Thyroid gland (tissue), 4 donors: ENCODE measurements at regions not wholly inside any gene's neighbourhood (a gene's known extent, or its start where the extent isn't known, plus 50 kb on each side); places are given as distances from the start of the nearest gene placed in this dataset.

Source experiments
- DNase-seq, 2 donors: peaks; one replicate each; pipeline ENCODE4 v3.0.0-alpha.2; 2019
- H3K27ac ChIP-seq, 3 donors: fragments of 200-600 bp; sonication (generic); 1 replicate in 2 of 3; 2 replicates in 1 of 3; pipeline ENCODE4 v1.5.1; 2016 to 2019; ENCODE audit warnings: mild to moderate bottlenecking in 1 of 3, moderate library complexity in 1 of 3
- H3K27me3 ChIP-seq: fragments of 200-600 bp; sonication (generic); one replicate; pipeline ENCODE4 v1.5.1; 2019
- H3K36me3 ChIP-seq, 2 donors: fragments of 200-600 bp; sonication (generic); one replicate each; pipeline ENCODE4 v1.5.1; 2016 to 2019
- H3K4me1 ChIP-seq, 2 donors: fragments of 200-600 bp; sonication (generic); one replicate each; pipeline ENCODE4 v1.5.1; 2017 to 2019
- H3K4me3 ChIP-seq, 3 donors: fragments of 200-600 bp; sonication (generic); replicated peaks in 1 of 3; 1 replicate in 2 of 3; 2 replicates in 1 of 3; pipeline ENCODE4 v1.5.1; 2016; ENCODE audit warnings: mild to moderate bottlenecking in 1 of 3
- H3K9me3 ChIP-seq: fragments of 200-600 bp; sonication (generic); one replicate; pipeline ENCODE4 v1.5.1; 2017
- POLR2A ChIP-seq, 2 donors: fragments of 450-650 bp; IDR thresholded peaks; one replicate each; pipeline ENCODE4 v1.6.1; 2017; ENCODE audit warnings: antibody characterized with exemption in 2 of 2, mild to moderate bottlenecking in 2 of 2, moderate library complexity in 1 of 2
- WGBS, 2 donors: methylation state at CpG; one replicate each; pipeline ENCODE4 v1.1.5; 2017; 5-methylcytosine and 5-hydroxymethylcytosine counted together
- intact Hi-C: fragments of 100-400 bp; cut with DNase I; formaldehyde crosslinking; loops from one replicate; pipeline ENCODE4 v1.15.1; 2023
- TF ChIP-seq, protein P1 (sequence below), 6 experiments: fragments of 200-600 bp in 3 of 6; fragments of 450-650 bp in 3 of 6; sonication (generic) in 3 of 6; IDR thresholded peaks; one replicate each; pipeline ENCODE4 v1.5.1; 2016 to 2019; ENCODE audit warnings: antibody characterized with exemption in 6 of 6, mild to moderate bottlenecking in 2 of 6, inconsistent platforms in 1 of 6, moderate library complexity in 1 of 6

DNA sequence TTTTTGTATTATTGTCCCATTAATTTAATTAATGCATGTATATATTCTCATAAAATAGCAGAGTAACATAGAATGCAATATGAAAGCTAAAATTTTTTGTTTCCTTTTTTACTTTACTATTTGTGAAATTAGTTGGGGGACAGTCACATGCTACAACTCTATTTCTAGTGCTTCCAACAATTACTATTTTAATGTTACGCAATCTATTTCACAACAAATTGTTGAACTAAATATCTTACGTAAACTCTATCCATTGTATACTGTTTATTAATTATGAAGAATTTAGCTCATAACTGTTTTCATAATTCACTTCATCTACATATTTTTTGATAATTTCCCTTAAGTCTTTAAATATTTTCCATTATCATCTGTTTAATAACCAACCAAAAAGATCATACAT is 1685.4 kb upstream of the CDH6 start:
- H3K9me3 ChIP-seq: no peaks in the 10 kb centered on the region
- WGBS, 2 donors: 94 to 96% methylated on average over 2 of the region's 2 CpGs
- no peak for TF ChIP-seq POLR2A (IDR thresholded peaks at IDR 0.05)
- TF ChIP-seq, protein P1, sequence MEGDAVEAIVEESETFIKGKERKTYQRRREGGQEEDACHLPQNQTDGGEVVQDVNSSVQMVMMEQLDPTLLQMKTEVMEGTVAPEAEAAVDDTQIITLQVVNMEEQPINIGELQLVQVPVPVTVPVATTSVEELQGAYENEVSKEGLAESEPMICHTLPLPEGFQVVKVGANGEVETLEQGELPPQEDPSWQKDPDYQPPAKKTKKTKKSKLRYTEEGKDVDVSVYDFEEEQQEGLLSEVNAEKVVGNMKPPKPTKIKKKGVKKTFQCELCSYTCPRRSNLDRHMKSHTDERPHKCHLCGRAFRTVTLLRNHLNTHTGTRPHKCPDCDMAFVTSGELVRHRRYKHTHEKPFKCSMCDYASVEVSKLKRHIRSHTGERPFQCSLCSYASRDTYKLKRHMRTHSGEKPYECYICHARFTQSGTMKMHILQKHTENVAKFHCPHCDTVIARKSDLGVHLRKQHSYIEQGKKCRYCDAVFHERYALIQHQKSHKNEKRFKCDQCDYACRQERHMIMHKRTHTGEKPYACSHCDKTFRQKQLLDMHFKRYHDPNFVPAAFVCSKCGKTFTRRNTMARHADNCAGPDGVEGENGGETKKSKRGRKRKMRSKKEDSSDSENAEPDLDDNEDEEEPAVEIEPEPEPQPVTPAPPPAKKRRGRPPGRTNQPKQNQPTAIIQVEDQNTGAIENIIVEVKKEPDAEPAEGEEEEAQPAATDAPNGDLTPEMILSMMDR (IDR thresholded peaks at IDR 0.05): no peak

DNA sequence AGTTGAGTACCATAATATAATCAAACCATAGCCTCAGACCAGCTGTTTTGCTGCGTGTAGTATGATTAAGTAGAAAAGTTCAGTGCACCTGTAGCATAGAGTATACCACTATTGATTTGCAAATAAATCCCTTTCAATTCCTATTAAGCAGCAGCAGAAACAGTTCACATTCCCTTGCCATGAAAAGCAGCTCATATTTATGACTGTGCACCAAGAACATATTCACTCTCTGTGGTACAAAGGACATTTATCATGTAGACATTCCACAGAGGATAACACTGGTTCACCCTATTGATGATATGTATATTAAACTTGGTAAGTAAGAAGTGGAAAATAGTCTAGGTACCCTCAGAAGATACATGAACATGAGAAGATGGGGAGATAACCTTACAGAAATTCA is 1689.1 kb upstream of the CDH6 start:
- no peaks in the 10 kb centered on the region for H3K27me3 ChIP-seq
- DNase-seq: no peak
- TF ChIP-seq, protein P1 (IDR thresholded peaks at IDR 0.05): no peak
- no peak for TF ChIP-seq POLR2A (IDR thresholded peaks at IDR 0.05)
- no peak overlapping the region for H3K4me3 ChIP-seq
- WGBS, 2 donors: 83 to 84% methylated on average over 1 of the region's 1 CpG
- no peaks in the 10 kb centered on the region for H3K9me3 ChIP-seq
- intact Hi-C loops: no loop called here
- no peak overlapping the region for H3K27ac ChIP-seq
- H3K36me3 ChIP-seq: no peaks in the 10 kb centered on the region
- H3K4me1 ChIP-seq: no peaks in the 10 kb centered on the region

More for the DNA sequence above, 1685.4 kb upstream of the CDH6 start:
- Histone ChIP-seq H3K36me3 (no peaks in the 10 kb centered on the region), H3K4me3 (no peak overlapping the region), H3K27ac (no peak overlapping the region), H3K4me1 (no peaks in the 10 kb centered on the region), H3K27me3 (no peaks in the 10 kb centered on the region)
- intact Hi-C loops: no loop called here
- no peak for DNase-seq

DNA sequence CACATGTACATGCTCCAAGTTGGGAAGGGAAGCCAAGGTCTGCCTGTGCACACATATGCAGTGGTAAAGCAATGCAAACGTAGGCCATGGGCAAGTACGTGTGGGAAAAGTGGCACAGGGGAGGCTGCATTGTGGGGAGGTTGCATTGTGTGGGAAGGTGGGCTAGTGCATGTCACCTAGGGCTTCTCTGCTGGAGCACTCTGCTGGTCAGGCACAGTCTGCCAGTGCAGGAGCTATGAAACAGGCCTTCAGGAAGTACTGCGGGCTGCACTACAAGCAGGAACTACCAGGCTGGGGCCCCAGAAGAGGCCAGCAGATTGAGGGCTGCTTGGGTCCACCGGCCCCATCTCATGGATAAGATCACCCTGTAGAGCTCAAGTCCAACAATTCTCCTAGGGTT is 1694.6 kb upstream of the CDH6 start:
- no peak overlapping the region for H3K27ac ChIP-seq
- H3K27me3 ChIP-seq: no peaks in the 10 kb centered on the region
- 89 to 95% methylated on average over 3 of the region's 4 CpGs for WGBS, 2 donors
- H3K9me3 ChIP-seq: no peaks in the 10 kb centered on the region
- H3K4me1 ChIP-seq: no peaks in the 10 kb centered on the region
- DNase-seq: no peak
- no peaks in the 10 kb centered on the region for H3K36me3 ChIP-seq
- no peak for TF ChIP-seq POLR2A (IDR thresholded peaks at IDR 0.05)
- TF ChIP-seq, protein P1 (IDR thresholded peaks at IDR 0.05): no peak
- H3K4me3 ChIP-seq: no peak overlapping the region
- intact Hi-C loops: no loop called here

DNA sequence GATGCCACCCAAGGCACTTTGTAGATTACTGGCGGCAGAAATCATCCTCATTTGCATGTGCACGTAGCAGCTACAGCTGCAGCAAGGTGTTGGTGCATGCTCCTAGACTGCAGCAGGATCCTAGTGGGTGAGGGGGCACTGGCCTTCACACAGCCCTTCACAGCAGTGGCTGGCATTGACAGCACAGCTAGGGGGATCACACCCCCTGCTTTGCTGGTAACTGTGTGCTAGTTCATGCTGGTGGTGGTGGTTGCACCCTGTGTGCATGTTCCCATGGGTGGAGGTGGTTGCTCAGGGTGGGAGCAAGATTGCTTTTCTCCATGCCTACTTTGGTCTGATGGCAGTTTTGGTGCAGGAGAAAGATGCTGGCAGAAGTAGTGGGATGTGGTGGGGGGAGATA is 1695.1 kb upstream of the CDH6 start:
- H3K9me3 ChIP-seq: no peaks in the 10 kb centered on the region
- no peaks in the 10 kb centered on the region for H3K27me3 ChIP-seq
- DNase-seq: no peak
- H3K4me3 ChIP-seq: no peak overlapping the region
- no peaks in the 10 kb centered on the region for H3K4me1 ChIP-seq
- no peaks in the 10 kb centered on the region for H3K36me3 ChIP-seq
- intact Hi-C loops: no loop called here
- WGBS, 2 donors: 80 to 100% methylated on average over 2 of the region's 2 CpGs
- TF ChIP-seq POLR2A (IDR thresholded peaks at IDR 0.05): no peak
- TF ChIP-seq, protein P1 (IDR thresholded peaks at IDR 0.05): no peak
- no peak overlapping the region for H3K27ac ChIP-seq

DNA sequence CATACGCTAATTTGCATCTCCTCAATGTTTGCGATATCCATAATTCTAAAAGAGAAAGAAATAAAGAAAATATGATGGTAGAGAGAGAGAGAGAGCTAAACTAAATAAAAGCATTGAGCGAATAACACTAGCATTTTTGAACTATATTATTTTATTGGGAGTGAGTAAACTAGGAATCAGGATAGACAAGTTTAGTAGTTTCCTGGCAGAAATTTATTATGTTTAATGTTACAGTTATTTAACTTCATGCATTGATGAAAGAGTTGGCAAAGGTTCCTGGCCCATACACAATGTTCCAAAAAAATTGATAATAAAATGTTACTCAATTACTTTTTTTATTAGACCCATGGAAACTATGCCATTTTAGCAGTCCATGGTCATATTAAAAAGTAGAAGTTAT is 1708.2 kb upstream of the CDH6 start:
- Histone ChIP-seq H3K36me3 (no peaks in the 10 kb centered on the region), H3K27me3 (no peaks in the 10 kb centered on the region), H3K27ac (no peak overlapping the region), H3K9me3 (no peaks in the 10 kb centered on the region), H3K4me3 (no peak overlapping the region), H3K4me1 (no peaks in the 10 kb centered on the region)
- intact Hi-C loops: no loop called here
- 88 to 96% methylated on average over 3 of the region's 3 CpGs for WGBS, 2 donors
- TF ChIP-seq, protein P1 (IDR thresholded peaks at IDR 0.05): no peak
- no peak for TF ChIP-seq POLR2A (IDR thresholded peaks at IDR 0.05)
- DNase-seq: no peak
